ENCODE measurements at regions not wholly inside any gene's neighbourhood (a gene's known extent, or its start where the extent isn't known, plus 50 kb on each side); places are given as distances from the start of the nearest gene placed in this dataset.

DNA sequence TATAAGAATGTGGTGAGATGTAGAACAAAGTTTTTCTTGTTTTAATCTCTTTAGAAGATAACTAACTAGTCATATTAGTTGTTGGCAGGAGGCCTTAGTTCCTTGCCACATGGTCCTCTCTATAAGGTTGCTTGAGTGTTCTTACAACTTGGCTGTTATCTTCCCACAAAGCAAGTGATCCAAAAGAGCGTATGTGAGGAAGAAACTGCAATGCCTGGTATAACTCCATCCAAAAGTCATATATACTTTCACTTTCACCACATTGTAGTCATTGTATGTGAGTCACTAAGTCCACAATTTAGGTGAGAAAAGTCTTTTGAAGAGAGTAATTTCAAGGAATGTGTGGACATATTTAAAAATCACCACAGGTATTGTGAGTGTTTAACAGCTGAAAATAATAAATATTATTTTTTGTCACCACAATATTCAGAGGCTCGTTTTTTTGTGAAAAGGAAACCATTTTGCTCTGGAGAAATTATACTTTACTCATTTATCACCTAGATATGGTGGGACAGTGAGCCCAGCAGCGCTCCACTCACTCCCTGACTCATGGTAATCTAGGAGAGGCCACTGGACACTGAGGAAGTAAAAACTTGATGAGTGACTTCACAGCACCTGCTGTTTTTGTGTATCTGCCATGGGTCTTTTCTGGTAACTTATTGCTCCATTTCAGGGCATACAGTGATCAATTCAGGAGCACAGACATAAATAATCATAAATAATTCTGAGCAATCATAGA is 369.4 kb upstream of the NDST3 start:
- Histone ChIP-seq H3K79me2 (ENCODE audit: insufficient read depth, low read length) (no peaks in the 10 kb centered on the region), H3K9me3 (ENCODE audit: control insufficient read depth, low read depth, low read length) (no peaks in the 10 kb centered on the region), H4K8ac (replicated peaks; ENCODE audit: insufficient read length, low read depth, low read length) (no peak overlapping the region), H3K23ac (ENCODE audit: insufficient read length, low read depth, low read length) (no peak overlapping the region), H3K14ac (ENCODE audit: insufficient read depth, low read length) (no peak overlapping the region), H2BK120ac (ENCODE audit: low read depth, low read length, poor library complexity, severe bottlenecking) (no peak overlapping the region), H2BK20ac (ENCODE audit: low read depth, low read length, poor library complexity, severe bottlenecking) (no peak overlapping the region), H2AK5ac (ENCODE audit: insufficient read length, low read length) (no peak overlapping the region), H3T11ph (ENCODE audit: low read length) (no peak overlapping the region), H2BK15ac (ENCODE audit: low read depth, low read length) (no peak overlapping the region), H3K4me2 (ENCODE audit: insufficient read depth, insufficient read length, low read length) (no peak overlapping the region), H2BK5ac (ENCODE audit: insufficient read length, low read length) (no peak overlapping the region), H3K79me1 (ENCODE audit: insufficient read depth, low read depth, low read length, poor library complexity, severe bottlenecking) (no peaks in the 10 kb centered on the region), H2BK12ac (ENCODE audit: insufficient read length, low read depth, low read length) (no peak overlapping the region), H3K27ac (ENCODE audit: insufficient read length, low read depth, low read length) (no peak overlapping the region), H3K56ac (ENCODE audit: insufficient read length, low read depth, low read length) (no peak overlapping the region), H4K91ac (ENCODE audit: insufficient read length, low read depth, low read length) (no peak overlapping the region), H3K4me1 (ENCODE audit: insufficient read depth, low read length) (no peaks in the 10 kb centered on the region), H3K4ac (ENCODE audit: low read depth, low read length) (no peak overlapping the region), H3K27me3 (ENCODE audit: insufficient read depth, low read length) (no peaks in the 10 kb centered on the region), H4K20me1 (ENCODE audit: control insufficient read depth, insufficient read depth, insufficient read length) (no peaks in the 10 kb centered on the region), H3K9ac (ENCODE audit: extremely low read depth, insufficient read length, low read length) (no peak overlapping the region), H3K23me2 (ENCODE audit: insufficient read length, low read depth, low read length, poor library complexity, severe bottlenecking) (no peaks in the 10 kb centered on the region), H2AFZ (ENCODE audit: low read length) (no peak overlapping the region), H4K5ac (ENCODE audit: insufficient read length, low read depth, low read length) (no peak overlapping the region), H3K18ac (ENCODE audit: insufficient read length, low read depth, low read length) (no peak overlapping the region)
- H3K27ac Mint-ChIP-seq = no peak overlapping the region
- no peaks in the 10 kb centered on the region; a peak in 1 of 7 replicates for H3K36me3 Mint-ChIP-seq (ENCODE audit: insufficient read depth in 1 of 3, low read depth in 3 of 3)
- no peak for DNase-seq
- peaks cover 0 to 7% of the 10 kb centered on the region in 2 experiments; a peak in 3 of 5 replicates for H3K9me3 Mint-ChIP-seq
- H3K27me3 Mint-ChIP-seq (ENCODE audit: low read depth) = no peaks in the 10 kb centered on the region
- TF ChIP-seq, protein P1, sequence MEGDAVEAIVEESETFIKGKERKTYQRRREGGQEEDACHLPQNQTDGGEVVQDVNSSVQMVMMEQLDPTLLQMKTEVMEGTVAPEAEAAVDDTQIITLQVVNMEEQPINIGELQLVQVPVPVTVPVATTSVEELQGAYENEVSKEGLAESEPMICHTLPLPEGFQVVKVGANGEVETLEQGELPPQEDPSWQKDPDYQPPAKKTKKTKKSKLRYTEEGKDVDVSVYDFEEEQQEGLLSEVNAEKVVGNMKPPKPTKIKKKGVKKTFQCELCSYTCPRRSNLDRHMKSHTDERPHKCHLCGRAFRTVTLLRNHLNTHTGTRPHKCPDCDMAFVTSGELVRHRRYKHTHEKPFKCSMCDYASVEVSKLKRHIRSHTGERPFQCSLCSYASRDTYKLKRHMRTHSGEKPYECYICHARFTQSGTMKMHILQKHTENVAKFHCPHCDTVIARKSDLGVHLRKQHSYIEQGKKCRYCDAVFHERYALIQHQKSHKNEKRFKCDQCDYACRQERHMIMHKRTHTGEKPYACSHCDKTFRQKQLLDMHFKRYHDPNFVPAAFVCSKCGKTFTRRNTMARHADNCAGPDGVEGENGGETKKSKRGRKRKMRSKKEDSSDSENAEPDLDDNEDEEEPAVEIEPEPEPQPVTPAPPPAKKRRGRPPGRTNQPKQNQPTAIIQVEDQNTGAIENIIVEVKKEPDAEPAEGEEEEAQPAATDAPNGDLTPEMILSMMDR (conservative IDR thresholded peaks at IDR 0.05) = no peak
- no peaks in the 10 kb centered on the region for H3K4me1 Mint-ChIP-seq
- WGBS (ENCODE audit: extremely low coverage, insufficient read length, low lambda C conversion rate) = no CpG with 5 or more reads among the region's 3 CpGs
- no peak overlapping the region for H3K4me3 Mint-ChIP-seq

Measured in H9 (cell line).